Suprapubic skin (tissue), 4 donors: ENCODE measurements at regions not wholly inside any gene's neighbourhood (a gene's known extent, or its start where the extent isn't known, plus 50 kb on each side); places are given as distances from the start of the nearest gene placed in this dataset.

Experiments
- DNase-seq, 2 donors: peaks; one replicate each; pipeline ENCODE4 v3.0.0-alpha.2; 2019; ENCODE audit warnings: low spot score in 2 of 2
- H3K27ac ChIP-seq: fragments of 200-600 bp; sonication (generic); one replicate; pipeline ENCODE4 v1.5.1; 2019
- H3K27me3 ChIP-seq: fragments of 200-600 bp; sonication (generic); one replicate; pipeline ENCODE4 v1.5.1; 2019
- H3K36me3 ChIP-seq: fragments of 200-600 bp; sonication (generic); one replicate; pipeline ENCODE4 v1.5.1; 2019
- H3K4me1 ChIP-seq: fragments of 200-600 bp; sonication (generic); one replicate; pipeline ENCODE4 v1.5.1; 2019
- H3K4me3 ChIP-seq: fragments of 200-600 bp; sonication (generic); one replicate; pipeline ENCODE4 v1.5.1; 2019; ENCODE audit warnings: mild to moderate bottlenecking
- H3K9me3 ChIP-seq: fragments of 200-600 bp; sonication (generic); one replicate; pipeline ENCODE4 v1.5.1; 2019
- EP300 ChIP-seq: sonication (generic); formaldehyde crosslinking; IDR thresholded peaks from one replicate; pipeline ENCODE4 v1.6.1; 2017; ENCODE audit warnings: antibody characterized with exemption
- POLR2A ChIP-seq, 2 donors: fragments of 450-650 bp; IDR thresholded peaks; one replicate each; pipeline ENCODE4 v1.6.1; 2017; ENCODE audit warnings: antibody characterized with exemption in 2 of 2, mild to moderate bottlenecking in 2 of 2, moderate library complexity in 2 of 2
- POLR2AphosphoS5 ChIP-seq, 3 donors: sonication (generic); formaldehyde crosslinking; IDR thresholded peaks; one replicate each; pipeline ENCODE4 v1.6.1; 2017; ENCODE audit warnings: antibody characterized with exemption in 3 of 3
- WGBS: methylation state at CpG from one replicate; pipeline ENCODE4 v1.1.5; 2018; 5-methylcytosine and 5-hydroxymethylcytosine counted together
- TF ChIP-seq, protein P1 (sequence below), 2 donors: fragments of 200-600 bp in 1 of 2; fragments of 450-650 bp in 1 of 2; sonication (generic) in 1 of 2; IDR thresholded peaks; one replicate each; pipeline ENCODE4 v1.5.1; 2016 to 2019; ENCODE audit warnings: antibody characterized with exemption in 2 of 2, mild to moderate bottlenecking in 1 of 2, moderate library complexity in 1 of 2

DNA sequence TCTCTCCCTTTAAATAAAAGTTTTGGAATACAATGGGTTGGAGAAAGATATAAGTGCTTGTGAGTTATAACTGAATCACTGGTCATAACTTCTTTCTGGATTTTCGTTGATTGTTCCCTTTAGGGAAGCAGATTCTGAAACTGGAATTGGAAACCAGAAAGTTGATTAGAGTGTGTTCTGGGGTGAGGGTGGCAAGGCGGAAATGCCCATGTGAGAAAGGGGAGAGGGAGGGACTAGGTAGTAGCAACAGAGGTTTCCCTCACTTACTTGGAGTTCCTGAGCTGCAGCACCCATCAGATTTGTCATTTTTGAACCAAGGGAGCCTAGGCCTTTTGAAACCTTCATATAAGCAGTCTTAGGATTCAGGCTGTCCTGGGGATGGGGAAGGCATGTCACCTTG, 453.4 kb downstream of the KCNJ3 start:
- no peak for TF ChIP-seq EP300
- no peak for TF ChIP-seq POLR2AphosphoS5 (IDR thresholded peaks at IDR 0.05)
- no peak for TF ChIP-seq POLR2A (IDR thresholded peaks at IDR 0.05)
- Histone ChIP-seq H3K36me3 (no peaks in the 10 kb centered on the region), H3K9me3 (no peaks in the 10 kb centered on the region), H3K27ac (no peak overlapping the region), H3K27me3 (no peaks in the 10 kb centered on the region), H3K4me1 (no peaks in the 10 kb centered on the region), H3K4me3 (no peak overlapping the region)
- no peak for DNase-seq
- WGBS = 85% methylated on average over 2 of the region's 2 CpGs

DNA sequence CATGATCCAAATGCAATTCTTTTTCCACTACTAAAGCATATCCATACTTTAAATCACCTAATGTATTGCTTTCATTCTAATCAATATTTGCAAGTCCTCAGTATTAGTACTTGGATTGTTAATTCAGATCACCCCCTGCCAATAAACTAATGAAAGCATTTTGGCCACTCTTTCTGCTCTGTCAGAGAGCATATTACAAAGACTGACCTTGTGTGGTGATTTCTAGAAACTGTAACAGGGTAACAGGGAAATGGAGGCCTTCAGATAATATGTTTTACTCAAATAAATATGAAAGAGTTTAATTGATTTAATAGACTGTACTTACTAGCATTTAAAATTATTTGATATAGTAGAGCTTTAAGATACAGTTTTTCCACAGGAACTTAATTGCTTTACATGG, 453.0 kb downstream of the KCNJ3 start:
- TF ChIP-seq POLR2A (IDR thresholded peaks at IDR 0.05) (no peak), EP300 (no peak), POLR2AphosphoS5 (IDR thresholded peaks at IDR 0.05) (no peak)
- TF ChIP-seq, protein P1, sequence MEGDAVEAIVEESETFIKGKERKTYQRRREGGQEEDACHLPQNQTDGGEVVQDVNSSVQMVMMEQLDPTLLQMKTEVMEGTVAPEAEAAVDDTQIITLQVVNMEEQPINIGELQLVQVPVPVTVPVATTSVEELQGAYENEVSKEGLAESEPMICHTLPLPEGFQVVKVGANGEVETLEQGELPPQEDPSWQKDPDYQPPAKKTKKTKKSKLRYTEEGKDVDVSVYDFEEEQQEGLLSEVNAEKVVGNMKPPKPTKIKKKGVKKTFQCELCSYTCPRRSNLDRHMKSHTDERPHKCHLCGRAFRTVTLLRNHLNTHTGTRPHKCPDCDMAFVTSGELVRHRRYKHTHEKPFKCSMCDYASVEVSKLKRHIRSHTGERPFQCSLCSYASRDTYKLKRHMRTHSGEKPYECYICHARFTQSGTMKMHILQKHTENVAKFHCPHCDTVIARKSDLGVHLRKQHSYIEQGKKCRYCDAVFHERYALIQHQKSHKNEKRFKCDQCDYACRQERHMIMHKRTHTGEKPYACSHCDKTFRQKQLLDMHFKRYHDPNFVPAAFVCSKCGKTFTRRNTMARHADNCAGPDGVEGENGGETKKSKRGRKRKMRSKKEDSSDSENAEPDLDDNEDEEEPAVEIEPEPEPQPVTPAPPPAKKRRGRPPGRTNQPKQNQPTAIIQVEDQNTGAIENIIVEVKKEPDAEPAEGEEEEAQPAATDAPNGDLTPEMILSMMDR (IDR thresholded peaks at IDR 0.05) = no peak
- Histone ChIP-seq H3K4me3 (no peak overlapping the region), H3K36me3 (no peaks in the 10 kb centered on the region), H3K27me3 (no peaks in the 10 kb centered on the region), H3K9me3 (no peaks in the 10 kb centered on the region), H3K27ac (no peak overlapping the region), H3K4me1 (no peaks in the 10 kb centered on the region)
- DNase-seq = no peak

DNA sequence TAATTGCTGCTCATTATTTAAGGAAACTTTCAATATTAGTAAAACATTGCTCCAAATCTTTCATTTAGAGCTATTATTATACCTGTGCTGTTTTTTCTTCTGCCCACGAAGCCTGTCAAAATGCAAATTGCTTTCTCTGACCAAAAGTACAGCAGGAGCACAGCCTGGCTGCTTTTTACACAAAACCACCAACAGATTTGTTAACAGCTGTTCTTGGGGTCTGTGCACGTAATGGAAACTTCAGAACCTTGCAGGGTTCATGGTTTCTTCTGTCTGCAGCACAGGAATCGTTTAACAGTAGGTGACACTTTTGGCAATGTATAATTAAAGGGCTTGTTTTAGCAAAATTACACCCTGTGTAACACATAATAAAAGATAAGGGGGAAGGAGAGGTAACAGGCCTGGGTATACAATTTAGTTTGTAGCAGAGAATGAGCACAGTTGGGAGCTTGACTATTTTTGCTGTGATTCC, 447.3 kb downstream of the KCNJ3 start:
- 53% methylated on average over 3 of the region's 3 CpGs for WGBS

DNA sequence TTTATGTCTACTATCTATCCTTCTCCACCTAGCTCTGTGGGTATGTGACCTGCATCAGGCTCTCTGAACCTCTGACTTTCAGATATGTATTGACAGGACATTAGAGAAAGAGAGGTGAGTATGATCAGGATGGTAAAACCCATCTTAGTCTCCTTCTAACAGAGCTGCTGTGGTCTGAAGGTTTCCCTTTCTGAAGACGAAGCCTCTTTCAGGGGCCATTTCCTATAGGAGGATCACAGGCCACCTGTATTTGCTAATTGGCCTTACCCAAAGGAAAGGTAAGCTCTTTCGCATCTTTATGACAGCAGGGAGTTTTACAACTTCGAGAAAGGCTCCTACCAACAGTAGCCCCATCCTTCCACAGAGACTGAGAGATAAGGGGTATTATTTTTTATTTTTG, 442.9 kb downstream of the KCNJ3 start:
- 84% methylated on average over 3 of the region's 3 CpGs for WGBS

More for the DNA sequence above, 447.3 kb downstream of the KCNJ3 start:
- DNase-seq = no peak
- Histone ChIP-seq H3K9me3 (no peaks in the 10 kb centered on the region), H3K27ac (no peak overlapping the region), H3K36me3 (no peaks in the 10 kb centered on the region), H3K4me3 (no peak overlapping the region), H3K27me3 (no peaks in the 10 kb centered on the region), H3K4me1 (no peaks in the 10 kb centered on the region)
- TF ChIP-seq POLR2AphosphoS5 (IDR thresholded peaks at IDR 0.05) (no peak), EP300 (no peak), POLR2A (IDR thresholded peaks at IDR 0.05) (no peak)
- TF ChIP-seq, protein P1 (IDR thresholded peaks at IDR 0.05) = no peak

DNA sequence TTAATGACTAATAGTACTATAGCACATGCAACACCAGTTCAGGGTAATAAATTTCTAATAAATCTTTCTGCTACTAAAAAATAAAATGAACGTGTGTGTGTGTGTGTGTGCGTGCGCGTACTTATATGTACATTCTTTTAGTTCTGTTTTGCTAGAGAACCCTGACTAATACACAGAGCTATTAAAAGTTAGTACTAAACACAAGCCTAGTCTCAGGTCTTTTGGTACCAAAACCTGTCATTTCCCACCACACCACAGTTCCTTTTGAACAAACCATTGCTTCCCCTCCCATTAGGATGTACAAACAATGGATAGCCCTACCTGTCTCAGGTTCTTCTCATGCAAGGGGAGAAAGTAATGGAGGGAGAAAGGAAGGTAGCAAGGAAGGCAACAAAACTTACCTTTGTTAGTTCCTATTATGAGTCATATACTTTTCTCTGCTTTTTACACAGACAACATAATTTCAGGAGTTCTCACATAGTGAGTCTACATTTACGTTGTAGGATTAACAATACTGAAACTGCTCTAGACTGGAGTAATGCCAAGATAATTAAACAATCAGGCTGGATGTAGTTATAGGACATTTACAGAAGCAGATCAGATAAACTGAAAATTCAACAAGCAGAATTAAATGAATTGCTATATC, 427.2 kb downstream of the KCNJ3 start:
- no peaks in the 10 kb centered on the region for H3K4me1 ChIP-seq
- no peaks in the 10 kb centered on the region for H3K36me3 ChIP-seq
- H3K4me3 ChIP-seq = no peak overlapping the region
- no peaks in the 10 kb centered on the region for H3K27me3 ChIP-seq
- TF ChIP-seq POLR2A (IDR thresholded peaks at IDR 0.05) = no peak
- TF ChIP-seq EP300 = no peak
- TF ChIP-seq, protein P1 (IDR thresholded peaks at IDR 0.05) = no peak
- TF ChIP-seq POLR2AphosphoS5 (IDR thresholded peaks at IDR 0.05) = no peak
- DNase-seq = no peak
- H3K9me3 ChIP-seq = no peaks in the 10 kb centered on the region
- H3K27ac ChIP-seq = no peak overlapping the region
- WGBS = 72% methylated on average over 5 of the region's 5 CpGs

More for the DNA sequence above, 442.9 kb downstream of the KCNJ3 start:
- no peaks in the 10 kb centered on the region for H3K4me1 ChIP-seq
- no peaks in the 10 kb centered on the region for H3K9me3 ChIP-seq
- no peak overlapping the region for H3K27ac ChIP-seq
- TF ChIP-seq POLR2A (IDR thresholded peaks at IDR 0.05) (no peak), EP300 (no peak), POLR2AphosphoS5 (IDR thresholded peaks at IDR 0.05) (no peak)
- TF ChIP-seq, protein P1 (IDR thresholded peaks at IDR 0.05) = no peak
- H3K36me3 ChIP-seq = no peaks in the 10 kb centered on the region
- DNase-seq = no peak
- no peak overlapping the region for H3K4me3 ChIP-seq
- H3K27me3 ChIP-seq = no peaks in the 10 kb centered on the region
